DOHH2 (cell line): ENCODE measurements at regions not wholly inside any gene's neighbourhood (a gene's known extent, or its start where the extent isn't known, plus 50 kb on each side); places are given as distances from the start of the nearest gene placed in this dataset.

Experiments used
- CTCF ChIP-seq: fragments of 200-600 bp; sonication (generic); IDR thresholded peaks from one replicate; pipeline ENCODE4 v1.5.1; 2014; ENCODE audit warnings: antibody characterized with exemption, mild to moderate bottlenecking, low read depth, low read length; ENCODE audit not compliant: poor library complexity, severe bottlenecking
- EZH2phosphoT487 ChIP-seq: fragments of 200-600 bp; sonication (generic); IDR thresholded peaks from 2 replicates; pipeline ENCODE4 v1.6.1; 2017; ENCODE audit warnings: borderline replicate concordance, mild to moderate bottlenecking, antibody characterized with exemption, low read length, moderate library complexity, mixed read lengths

DNA sequence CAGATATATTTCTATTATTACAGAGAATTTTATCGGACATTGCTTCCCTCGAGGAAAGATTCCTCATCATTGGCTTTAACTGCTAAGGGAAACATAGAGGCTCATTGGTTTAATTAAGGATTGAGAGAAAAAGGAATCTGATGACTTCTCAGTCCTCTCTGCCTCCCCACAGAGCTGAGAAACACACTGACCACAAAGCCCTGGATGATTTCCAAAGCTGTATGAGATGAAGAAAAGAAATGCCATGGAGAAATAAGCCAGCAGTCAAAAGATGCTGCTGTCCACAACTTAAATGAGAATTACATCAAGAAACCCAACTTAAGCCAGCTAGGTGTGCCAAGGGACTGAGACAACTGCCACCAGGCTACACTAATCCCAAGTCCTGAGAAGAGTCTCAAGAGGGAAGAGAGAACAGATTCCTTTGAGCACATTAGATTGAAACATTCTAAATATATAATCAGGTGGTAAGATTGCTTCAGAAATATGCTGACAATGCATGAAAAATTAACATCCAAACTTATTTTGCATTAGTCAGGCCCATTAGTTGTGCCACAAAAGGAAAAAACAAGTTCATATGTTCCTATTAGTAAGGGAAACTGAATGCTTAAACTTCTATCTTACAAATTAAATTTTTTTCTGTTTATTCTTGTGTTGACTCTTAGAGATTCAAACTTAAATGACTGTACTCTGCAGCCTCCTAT lies 308.1 kb upstream of the CYRIA start:
- TF ChIP-seq CTCF = no peak
- TF ChIP-seq EZH2phosphoT487 = no peak
